Activated T-helper 2 cell treated with anti-CD3 and anti-CD28 coated beads, Interferon-gamma antibody, Interleukin-2, Interleukin-4, amounts not matched to agents 10 μg/mL and 5 μg/mL and 100 μg/mL, durations not matched to agents 14 hours and 24 hours and 36 hours (primary cell): ENCODE measurements at regions not wholly inside any gene's neighbourhood (a gene's known extent, or its start where the extent isn't known, plus 50 kb on each side); places are given as distances from the start of the nearest gene placed in this dataset.

Experiments used
- DNase-seq: peaks from one replicate; pipeline ENCODE4 v3.0.0; 2021; ENCODE audit warnings: low spot score
- H3K27ac Mint-ChIP-seq: one replicate; pipeline ENCODE4 v1.8.0; 2021; ENCODE audit warnings: mixed read lengths
- H3K27me3 Mint-ChIP-seq: one replicate; pipeline ENCODE4 v1.8.0; 2021; ENCODE audit warnings: low read depth, mixed read lengths
- H3K36me3 Mint-ChIP-seq: one replicate; pipeline ENCODE4 v1.8.0; 2021; ENCODE audit warnings: low read depth, mixed read lengths
- H3K4me1 Mint-ChIP-seq: one replicate; pipeline ENCODE4 v1.8.0; 2021; ENCODE audit warnings: low read depth, mixed read lengths
- H3K4me3 Mint-ChIP-seq: one replicate; pipeline ENCODE4 v1.8.0; 2021; ENCODE audit warnings: low read depth, mild to moderate bottlenecking, moderate library complexity, mixed read lengths
- H3K9me3 Mint-ChIP-seq: one replicate; pipeline ENCODE4 v1.8.0; 2021; ENCODE audit warnings: mixed read lengths
- intact Hi-C: fragments of 100-400 bp; cut with micrococcal nuclease; formaldehyde crosslinking; loops from one replicate; pipeline ENCODE4 v1.15.1; 2023

- Mint-ChIP-seq H3K27me3 (no peaks in the 10 kb centered on the region), H3K27ac (no peak overlapping the region), H3K4me1 (no peaks in the 10 kb centered on the region), H3K9me3 (no peaks in the 10 kb centered on the region), H3K36me3 (no peaks in the 10 kb centered on the region), H3K4me3 (no peak overlapping the region)
- intact Hi-C loops, result no loop called here
- DNase-seq, result no peak
Measured at GRCh38 chr6:8574311-8574710, 139.0 kb upstream of the SLC35B3 start.

DNA sequence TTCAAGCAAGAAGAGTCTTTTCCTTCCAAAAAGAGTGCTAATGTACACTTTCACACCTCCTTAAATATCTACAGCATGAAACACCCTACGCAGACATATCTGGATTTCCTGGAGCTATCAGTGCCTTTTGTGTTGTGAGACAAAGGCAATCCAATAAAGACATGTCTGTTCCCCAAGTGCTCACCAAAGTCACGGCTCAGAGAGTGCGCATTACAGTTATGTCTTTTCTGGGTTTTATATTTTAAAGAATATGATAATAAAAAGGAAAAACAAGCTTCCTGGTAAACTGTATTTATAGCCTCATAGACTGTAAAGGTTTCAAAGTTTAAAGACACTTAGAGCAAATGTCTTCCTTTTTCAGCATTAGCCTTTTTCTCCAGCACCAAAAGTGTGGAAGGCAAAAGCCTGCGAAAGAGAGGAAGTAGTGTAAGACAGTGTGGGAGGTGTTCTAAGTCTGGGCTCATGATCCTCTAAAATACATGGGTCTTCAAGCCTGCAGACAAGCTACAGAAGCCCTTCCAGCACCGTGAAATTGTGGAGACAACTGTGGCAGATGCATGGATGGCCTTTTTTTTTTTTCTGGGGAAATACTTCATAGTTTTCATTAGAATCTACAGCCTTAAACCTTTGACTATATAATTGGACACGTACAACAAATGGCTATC, 135.0 kb upstream of the SLC35B3 start:
- no peaks in the 10 kb centered on the region for H3K9me3 Mint-ChIP-seq
- H3K27me3 Mint-ChIP-seq, result no peaks in the 10 kb centered on the region
- no peak overlapping the region for H3K4me3 Mint-ChIP-seq
- no peak for DNase-seq
- H3K36me3 Mint-ChIP-seq, result no peaks in the 10 kb centered on the region
- intact Hi-C loops, result no loop called here
- H3K4me1 Mint-ChIP-seq, result no peaks in the 10 kb centered on the region
- H3K27ac Mint-ChIP-seq, result no peak overlapping the region

DNA sequence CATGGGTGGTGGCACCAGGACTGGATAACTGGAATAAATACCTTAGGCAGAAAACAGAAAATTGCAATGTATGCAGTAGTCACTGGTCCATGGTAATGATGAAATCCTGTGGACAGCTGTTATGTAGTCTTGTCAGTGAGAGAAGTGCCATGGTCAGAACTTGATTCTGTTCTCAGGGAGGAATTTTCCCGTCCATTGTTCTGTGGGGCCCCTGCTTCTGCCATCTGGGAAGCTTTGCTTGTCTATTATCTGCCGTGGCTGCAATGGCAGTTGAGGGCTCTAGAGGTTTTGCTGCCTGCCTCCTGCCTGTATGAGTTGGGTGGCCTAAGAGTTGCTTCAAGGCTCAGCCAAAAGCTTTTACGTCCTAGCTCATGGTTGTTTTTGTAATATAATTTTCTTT, 126.8 kb upstream of the SLC35B3 start:
- Mint-ChIP-seq H3K36me3 (no peaks in the 10 kb centered on the region), H3K27ac (no peak overlapping the region), H3K27me3 (no peaks in the 10 kb centered on the region), H3K9me3 (no peaks in the 10 kb centered on the region), H3K4me3 (no peak overlapping the region), H3K4me1 (no peaks in the 10 kb centered on the region)
- intact Hi-C loops, result no loop called here
- DNase-seq, result no peak

- H3K27me3 Mint-ChIP-seq, result no peaks in the 10 kb centered on the region
- no peaks in the 10 kb centered on the region for H3K9me3 Mint-ChIP-seq
- no peak overlapping the region for H3K27ac Mint-ChIP-seq
- no peak overlapping the region for H3K4me3 Mint-ChIP-seq
- intact Hi-C loops, result no loop called here
- H3K36me3 Mint-ChIP-seq, result no peaks in the 10 kb centered on the region
- no peak for DNase-seq
- no peaks in the 10 kb centered on the region for H3K4me1 Mint-ChIP-seq
Measured at GRCh38 chr6:8558953-8559352, 123.6 kb upstream of the SLC35B3 start.

DNA sequence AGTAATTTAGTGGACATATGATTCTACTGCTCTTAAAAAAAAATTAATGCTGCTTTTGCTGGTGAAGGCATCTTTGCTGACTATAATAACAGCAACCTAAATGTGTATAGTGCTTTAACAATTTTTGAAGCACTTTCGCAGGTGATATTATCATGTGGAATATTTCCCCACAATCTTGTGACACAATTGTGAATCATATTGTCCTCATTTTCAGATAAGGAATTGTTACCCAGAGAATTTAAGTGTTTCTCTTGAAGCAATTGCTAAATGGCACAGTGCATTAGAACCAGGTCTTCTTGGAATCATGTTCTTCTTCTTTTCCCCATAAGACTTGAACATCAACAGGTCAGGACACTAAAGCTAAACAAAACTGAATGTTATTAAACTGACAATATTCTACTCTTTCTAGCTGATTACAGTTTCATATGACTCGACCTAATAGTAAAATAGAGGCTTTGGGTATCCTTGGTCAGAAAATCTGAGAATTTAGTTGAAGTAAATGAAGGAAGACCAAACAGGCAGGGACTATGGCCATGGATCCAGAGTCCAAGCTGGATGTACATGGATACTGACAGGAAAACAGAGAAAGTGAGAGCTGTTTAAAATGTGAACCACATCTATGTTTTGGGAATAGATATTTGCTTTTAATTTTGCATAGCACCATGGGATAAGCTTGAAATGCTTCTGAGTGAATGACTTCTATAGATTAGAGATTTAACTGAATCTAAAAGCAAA, 121.8 kb upstream of the SLC35B3 start:
- Mint-ChIP-seq H3K36me3 (no peaks in the 10 kb centered on the region), H3K4me1 (no peaks in the 10 kb centered on the region), H3K9me3 (no peaks in the 10 kb centered on the region), H3K27me3 (no peaks in the 10 kb centered on the region), H3K4me3 (no peak overlapping the region), H3K27ac (no peak overlapping the region)
- DNase-seq, result no peak
- intact Hi-C loops, result no loop called here

GRCh38 chr6:8556370-8557013, 121.1 kb upstream of the SLC35B3 start:
- no peak overlapping the region for H3K27ac Mint-ChIP-seq
- H3K27me3 Mint-ChIP-seq, result no peaks in the 10 kb centered on the region
- H3K36me3 Mint-ChIP-seq, result no peaks in the 10 kb centered on the region
- no peak for DNase-seq
- no peak overlapping the region for H3K4me3 Mint-ChIP-seq
- no peaks in the 10 kb centered on the region for H3K4me1 Mint-ChIP-seq
- no peaks in the 10 kb centered on the region for H3K9me3 Mint-ChIP-seq
- intact Hi-C loops, result no loop called here

- Mint-ChIP-seq H3K9me3 (no peaks in the 10 kb centered on the region), H3K27ac (no peak overlapping the region), H3K4me3 (no peak overlapping the region), H3K4me1 (no peaks in the 10 kb centered on the region), H3K27me3 (no peaks in the 10 kb centered on the region), H3K36me3 (no peaks in the 10 kb centered on the region)
- intact Hi-C loops, result no loop called here
- no peak for DNase-seq
Measured at GRCh38 chr6:8551993-8552392, 116.6 kb upstream of the SLC35B3 start.

- no peaks in the 10 kb centered on the region for H3K27me3 Mint-ChIP-seq
- H3K36me3 Mint-ChIP-seq, result no peaks in the 10 kb centered on the region
- H3K4me3 Mint-ChIP-seq, result no peak overlapping the region
- DNase-seq, result no peak
- H3K27ac Mint-ChIP-seq, result no peak overlapping the region
- H3K9me3 Mint-ChIP-seq, result no peaks in the 10 kb centered on the region
- intact Hi-C loops, result no loop called here
- no peaks in the 10 kb centered on the region for H3K4me1 Mint-ChIP-seq
Measured at GRCh38 chr6:8551386-8551785, 116.0 kb upstream of the SLC35B3 start.

- Mint-ChIP-seq H3K27me3 (no peaks in the 10 kb centered on the region), H3K9me3 (no peaks in the 10 kb centered on the region), H3K4me3 (no peak overlapping the region), H3K27ac (no peak overlapping the region), H3K36me3 (no peaks in the 10 kb centered on the region), H3K4me1 (no peaks in the 10 kb centered on the region)
- intact Hi-C loops, result no loop called here
- DNase-seq, result no peak
Measured at GRCh38 chr6:8549074-8549790, 113.9 kb upstream of the SLC35B3 start.

DNA sequence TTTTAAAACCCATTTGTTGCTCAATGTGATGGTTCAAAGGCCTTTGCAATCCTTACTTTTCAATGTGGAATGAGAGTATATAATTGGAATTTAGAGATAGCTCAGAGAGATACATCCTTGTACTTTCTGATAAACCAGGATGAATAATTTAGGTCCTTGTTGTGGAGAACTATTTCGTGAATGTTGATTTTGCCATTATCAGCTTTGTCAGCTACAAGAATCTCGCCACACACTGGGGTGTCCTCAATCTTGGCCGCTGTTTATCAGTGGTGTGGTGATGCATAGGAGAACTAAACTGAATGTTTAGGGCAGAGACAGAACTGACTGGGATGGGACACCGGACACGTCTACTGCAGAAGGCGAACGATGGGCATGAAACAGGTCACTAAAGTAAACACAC, 111.2 kb upstream of the SLC35B3 start:
- Mint-ChIP-seq H3K4me1 (no peaks in the 10 kb centered on the region), H3K27ac (no peak overlapping the region), H3K36me3 (no peaks in the 10 kb centered on the region), H3K4me3 (no peak overlapping the region), H3K9me3 (no peaks in the 10 kb centered on the region), H3K27me3 (no peaks in the 10 kb centered on the region)
- DNase-seq, result no peak
- intact Hi-C loops, result no loop called here

GRCh38 chr6:8545336-8545735, 110.0 kb upstream of the SLC35B3 start:
- Mint-ChIP-seq H3K9me3 (peaks cover 7% of the 10 kb centered on the region), H3K4me3 (no peak overlapping the region), H3K36me3 (no peaks in the 10 kb centered on the region), H3K27me3 (no peaks in the 10 kb centered on the region), H3K27ac (no peak overlapping the region), H3K4me1 (no peaks in the 10 kb centered on the region)
- intact Hi-C loops, result no loop called here
- DNase-seq, result no peak

DNA sequence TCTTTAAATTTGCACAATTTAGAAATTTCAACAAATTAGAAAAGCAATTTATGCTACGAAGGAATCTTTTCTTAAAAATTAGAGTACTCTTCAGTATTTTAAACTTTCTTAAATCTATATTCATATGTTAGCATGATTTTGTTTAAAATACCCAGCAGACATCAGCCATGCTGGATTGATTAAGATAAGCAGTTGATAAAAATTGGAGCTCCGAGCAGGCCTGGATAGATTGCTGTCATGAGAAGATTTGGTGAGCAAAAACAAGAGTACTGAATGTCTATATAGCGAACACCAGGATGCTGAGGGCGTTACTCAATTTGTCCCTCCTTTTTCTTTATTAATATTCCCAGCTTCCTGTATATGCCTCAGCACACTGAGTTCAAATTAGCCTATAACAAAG, 108.4 kb upstream of the SLC35B3 start:
- no peak overlapping the region for H3K4me3 Mint-ChIP-seq
- intact Hi-C loops, result no loop called here
- no peaks in the 10 kb centered on the region for H3K27me3 Mint-ChIP-seq
- no peaks in the 10 kb centered on the region for H3K36me3 Mint-ChIP-seq
- no peak for DNase-seq
- no peaks in the 10 kb centered on the region for H3K4me1 Mint-ChIP-seq
- H3K9me3 Mint-ChIP-seq, result peaks cover 10% of the 10 kb centered on the region
- no peak overlapping the region for H3K27ac Mint-ChIP-seq

- no peak for DNase-seq
- Mint-ChIP-seq H3K27me3 (no peaks in the 10 kb centered on the region), H3K36me3 (no peaks in the 10 kb centered on the region), H3K27ac (no peak overlapping the region), H3K4me3 (no peak overlapping the region), H3K9me3 (peaks cover 10% of the 10 kb centered on the region), H3K4me1 (no peaks in the 10 kb centered on the region)
- intact Hi-C loops, result no loop called here
Measured at GRCh38 chr6:8539453-8539852, 104.1 kb upstream of the SLC35B3 start.
